D721Med (cell line): ENCODE measurements at regions not wholly inside any gene's neighbourhood (a gene's known extent, or its start where the extent isn't known, plus 50 kb on each side); places are given as distances from the start of the nearest gene placed in this dataset.

Source experiments
- DNase-seq: peaks from one replicate; pipeline ENCODE4 v3.0.0; 2011; ENCODE audit warnings: low spot score; ENCODE audit not compliant: insufficient read length
- FAIRE-seq: peaks from 2 replicates; lab custom pipeline; 2011; peaks lifted over from hg19 to GRCh38; lab: Jason Lieb, UNC
- TF ChIP-seq, protein P1 (sequence below): IDR thresholded peaks from 2 replicates; pipeline ENCODE4 v1.5.1; 2012; ENCODE audit warnings: mild to moderate bottlenecking, control low read depth; ENCODE audit not compliant: insufficient read depth; ENCODE audit errors: missing control alignments

DNA sequence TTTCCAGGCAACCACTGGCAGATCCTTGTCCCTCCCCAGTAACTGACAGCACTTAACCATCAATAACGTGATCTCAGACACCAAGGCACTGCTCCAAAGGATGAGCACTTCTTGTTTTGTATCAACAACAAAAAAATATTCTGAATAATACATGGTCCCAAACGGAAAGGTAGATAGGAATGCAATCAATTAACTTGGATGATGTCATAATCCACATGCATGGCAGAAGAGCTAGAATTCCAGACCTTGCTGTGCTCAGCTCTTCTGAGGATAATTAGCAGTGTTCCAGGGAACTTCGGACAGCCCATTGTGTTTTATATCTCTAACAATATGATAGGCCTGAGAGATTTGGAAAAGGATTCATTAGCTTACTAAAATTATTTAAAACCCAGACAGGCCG is 288.4 kb upstream of the PCSK5 start:
- FAIRE-seq = no peak
- DNase-seq = no peak
- TF ChIP-seq, protein P1, sequence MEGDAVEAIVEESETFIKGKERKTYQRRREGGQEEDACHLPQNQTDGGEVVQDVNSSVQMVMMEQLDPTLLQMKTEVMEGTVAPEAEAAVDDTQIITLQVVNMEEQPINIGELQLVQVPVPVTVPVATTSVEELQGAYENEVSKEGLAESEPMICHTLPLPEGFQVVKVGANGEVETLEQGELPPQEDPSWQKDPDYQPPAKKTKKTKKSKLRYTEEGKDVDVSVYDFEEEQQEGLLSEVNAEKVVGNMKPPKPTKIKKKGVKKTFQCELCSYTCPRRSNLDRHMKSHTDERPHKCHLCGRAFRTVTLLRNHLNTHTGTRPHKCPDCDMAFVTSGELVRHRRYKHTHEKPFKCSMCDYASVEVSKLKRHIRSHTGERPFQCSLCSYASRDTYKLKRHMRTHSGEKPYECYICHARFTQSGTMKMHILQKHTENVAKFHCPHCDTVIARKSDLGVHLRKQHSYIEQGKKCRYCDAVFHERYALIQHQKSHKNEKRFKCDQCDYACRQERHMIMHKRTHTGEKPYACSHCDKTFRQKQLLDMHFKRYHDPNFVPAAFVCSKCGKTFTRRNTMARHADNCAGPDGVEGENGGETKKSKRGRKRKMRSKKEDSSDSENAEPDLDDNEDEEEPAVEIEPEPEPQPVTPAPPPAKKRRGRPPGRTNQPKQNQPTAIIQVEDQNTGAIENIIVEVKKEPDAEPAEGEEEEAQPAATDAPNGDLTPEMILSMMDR = no peak

DNA sequence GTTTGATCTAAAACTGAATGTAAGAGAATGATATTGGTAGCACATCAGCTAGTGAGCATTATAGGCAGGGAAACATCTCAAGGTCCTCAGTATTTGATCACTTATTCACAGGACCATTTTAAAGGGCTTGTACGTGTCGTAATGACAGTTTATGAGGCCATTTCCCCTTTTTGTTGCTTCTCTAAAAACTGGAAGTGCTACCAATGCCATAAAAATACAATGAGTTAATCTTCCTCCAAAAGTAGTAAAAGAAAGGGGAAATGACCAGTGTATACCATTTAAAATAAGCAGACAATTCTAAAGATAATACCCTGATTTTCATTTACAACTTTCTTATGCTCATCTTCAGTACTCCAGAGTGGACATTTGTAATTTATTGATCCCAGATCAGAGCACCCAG is 285.8 kb upstream of the PCSK5 start:
- TF ChIP-seq, protein P1 = no peak
- DNase-seq (no peak), FAIRE-seq (no peak)

DNA sequence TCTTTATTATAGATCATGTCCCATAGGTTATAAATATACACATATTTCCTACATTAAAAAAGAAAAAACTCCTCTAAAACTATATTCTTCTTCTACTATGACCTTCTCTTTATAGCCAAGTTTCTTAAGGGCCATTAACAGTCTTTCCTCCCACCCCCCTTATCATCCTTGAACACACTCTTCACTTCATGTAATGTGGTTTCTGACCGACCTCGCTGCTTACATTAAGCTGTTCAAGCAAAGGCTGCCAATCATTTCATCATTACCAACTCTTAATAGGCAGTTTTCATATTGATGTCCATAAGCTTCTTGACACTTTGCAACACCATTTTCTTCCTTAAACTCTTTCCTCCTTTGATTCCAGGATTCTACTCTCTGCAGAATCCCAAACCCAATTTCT is 283.0 kb upstream of the PCSK5 start:
- FAIRE-seq (no peak), DNase-seq (no peak)
- TF ChIP-seq, protein P1 = no peak

DNA sequence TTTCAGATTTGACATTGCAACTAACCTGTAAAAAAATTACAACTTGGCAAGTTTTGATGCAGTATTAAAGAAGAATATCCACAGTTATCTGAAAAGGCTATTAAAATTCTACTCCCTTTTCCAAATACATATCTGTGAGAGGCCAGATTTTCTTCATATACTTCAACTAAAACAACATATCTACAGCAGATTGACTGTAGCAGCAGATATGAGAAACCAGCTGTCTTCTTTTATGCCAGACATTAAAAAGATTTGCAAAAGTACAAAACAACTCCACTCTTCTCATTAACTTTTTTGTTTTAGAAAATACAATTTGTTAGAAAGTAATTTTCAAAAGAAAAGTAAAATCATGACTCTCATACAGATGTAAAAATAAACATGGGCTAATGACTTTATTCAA is 281.1 kb upstream of the PCSK5 start:
- TF ChIP-seq, protein P1 = no peak
- DNase-seq (no peak), FAIRE-seq (no peak)

DNA sequence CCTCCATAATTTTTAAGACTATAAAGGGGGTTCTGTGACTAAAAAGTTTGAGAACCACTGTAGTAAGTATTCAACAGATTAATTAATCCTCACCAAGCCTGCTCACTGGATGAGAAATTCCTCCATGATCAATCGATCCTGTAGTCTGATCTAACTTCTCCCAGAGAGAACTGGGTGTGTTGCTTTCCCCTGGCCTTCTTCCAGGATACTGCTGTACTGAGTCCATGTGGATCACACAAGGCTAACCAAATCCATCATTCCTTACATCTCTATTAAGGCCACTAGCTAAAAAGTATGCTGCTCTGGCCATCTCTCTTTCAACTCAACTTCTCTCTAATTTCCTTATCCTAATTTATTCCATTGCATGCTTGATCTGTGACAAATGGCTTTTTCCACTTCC is 280.2 kb upstream of the PCSK5 start:
- TF ChIP-seq, protein P1 = no peak
- FAIRE-seq = no peak
- no peak for DNase-seq

DNA sequence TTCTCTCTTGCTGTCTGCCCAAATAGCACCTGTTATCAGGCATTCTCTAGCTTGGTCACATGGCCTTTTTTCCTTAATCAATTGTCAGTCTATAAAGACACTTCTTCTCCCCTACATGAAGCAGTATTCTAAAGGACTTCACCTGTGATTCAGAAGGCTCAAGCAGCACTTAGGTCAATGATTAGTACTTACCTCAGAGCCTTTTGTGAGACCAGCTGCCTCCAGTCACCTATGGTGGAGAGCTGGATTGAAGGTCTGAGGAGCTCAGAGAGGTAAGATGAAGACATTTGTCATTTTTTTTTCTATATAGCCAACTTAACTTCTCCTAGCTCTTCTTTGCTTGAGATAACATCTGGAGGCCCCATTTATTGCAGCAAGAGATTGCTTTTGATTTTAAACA is 278.3 kb upstream of the PCSK5 start:
- DNase-seq = no peak
- TF ChIP-seq, protein P1 = no peak
- no peak for FAIRE-seq

DNA sequence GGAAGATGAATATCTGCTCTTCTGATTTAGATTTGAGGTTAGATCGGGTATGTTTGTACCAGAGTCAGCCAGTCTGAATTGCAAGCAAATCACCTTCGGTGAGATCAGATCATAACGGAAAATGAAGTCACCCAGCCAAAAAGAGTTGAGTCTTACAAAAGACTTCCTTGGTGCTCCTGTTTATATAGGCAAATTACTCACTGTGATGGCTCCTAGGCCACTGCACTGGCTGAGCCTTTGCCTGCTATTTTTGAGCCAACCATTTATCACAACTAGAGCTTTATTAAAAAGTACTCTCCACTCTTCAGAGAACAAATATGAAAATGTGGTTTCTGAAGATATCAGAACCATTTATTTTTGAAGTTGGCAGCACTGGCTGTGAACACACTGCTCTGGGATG is 277.7 kb upstream of the PCSK5 start:
- TF ChIP-seq, protein P1 = no peak
- FAIRE-seq = no peak
- no peak for DNase-seq
